Calu3 (cell line): ENCODE measurements at regions not wholly inside any gene's neighbourhood (a gene's known extent, or its start where the extent isn't known, plus 50 kb on each side); places are given as distances from the start of the nearest gene placed in this dataset.

Experiments
- BruUV-seq: library from RNA; stranded (reverse); fragments of 400-500 nt; replicated peaks from 2 replicates; lab custom pipeline; 2021; lab: Mats Ljungman, UMichigan
- CTCF ChIA-PET: fragments of 300-600 bp; sonication (Branson Sonifier 250); formaldehyde crosslinking; loops from one replicate; lab custom pipeline; 2022; ENCODE audit warnings: antibody characterized with exemption; lab: Charles Lee
- DNase-seq: peaks from one replicate; pipeline ENCODE4 v3.0.0; 2022
- H3K27ac Mint-ChIP-seq: one replicate; pipeline ENCODE4 v1.8.0; 2022; ENCODE audit warnings: mixed read lengths; ENCODE audit not compliant: unreplicated experiment
- H3K27me3 Mint-ChIP-seq: one replicate; pipeline ENCODE4 v1.8.0; 2022; ENCODE audit warnings: mixed read lengths; ENCODE audit not compliant: unreplicated experiment
- H3K36me3 Mint-ChIP-seq: one replicate; pipeline ENCODE4 v1.8.0; 2022; ENCODE audit warnings: mild to moderate bottlenecking, moderate library complexity, mixed read lengths; ENCODE audit not compliant: insufficient read depth, unreplicated experiment
- H3K4me1 Mint-ChIP-seq: one replicate; pipeline ENCODE4 v1.8.0; 2022; ENCODE audit warnings: mild to moderate bottlenecking, low read depth, mixed read lengths; ENCODE audit not compliant: unreplicated experiment
- H3K4me3 Mint-ChIP-seq: one replicate; pipeline ENCODE4 v1.8.0; 2022; ENCODE audit warnings: mild to moderate bottlenecking, low read depth, moderate library complexity, mixed read lengths; ENCODE audit not compliant: unreplicated experiment
- H3K9me3 Mint-ChIP-seq: one replicate; pipeline ENCODE4 v1.8.0; 2022; ENCODE audit warnings: low read depth, mixed read lengths; ENCODE audit not compliant: unreplicated experiment
- CTCF ChIP-seq: fragments of 200-600 bp; IDR thresholded peaks from one replicate; pipeline ENCODE4 v1.8.0; 2022; ENCODE audit warnings: antibody characterized with exemption; ENCODE audit not compliant: unreplicated experiment
- intact Hi-C: fragments of 100-400 bp; cut with micrococcal nuclease; formaldehyde crosslinking; loops from one replicate; pipeline ENCODE4 v1.10.0; 2022; ENCODE audit not compliant: unreplicated experiment

GRCh38 chr16:63216696-63217423 is 1180.6 kb upstream of the CDH8 start:
- no peaks in the 10 kb centered on the region for H3K4me1 Mint-ChIP-seq
- CTCF ChIA-PET = no interaction called here
- intact Hi-C loops = no loop called here
- no peak for TF ChIP-seq CTCF
- H3K9me3 Mint-ChIP-seq = peaks cover 12% of the 10 kb centered on the region
- no peaks in the 10 kb centered on the region for H3K36me3 Mint-ChIP-seq
- H3K4me3 Mint-ChIP-seq = no peak overlapping the region
- H3K27me3 Mint-ChIP-seq = no peaks in the 10 kb centered on the region
- no TSS peak for BruUV-seq
- DNase-seq = no peak
- H3K27ac Mint-ChIP-seq = no peak overlapping the region

GRCh38 chr16:63201851-63202250 is 1165.6 kb upstream of the CDH8 start:
- no peak for DNase-seq
- intact Hi-C loops = no loop called here
- CTCF ChIA-PET = no interaction called here
- no TSS peak for BruUV-seq
- Mint-ChIP-seq H3K27ac (no peak overlapping the region), H3K4me1 (no peaks in the 10 kb centered on the region), H3K4me3 (no peak overlapping the region), H3K36me3 (no peaks in the 10 kb centered on the region), H3K27me3 (no peaks in the 10 kb centered on the region), H3K9me3 (peaks cover 9% of the 10 kb centered on the region)
- no peak for TF ChIP-seq CTCF

DNA sequence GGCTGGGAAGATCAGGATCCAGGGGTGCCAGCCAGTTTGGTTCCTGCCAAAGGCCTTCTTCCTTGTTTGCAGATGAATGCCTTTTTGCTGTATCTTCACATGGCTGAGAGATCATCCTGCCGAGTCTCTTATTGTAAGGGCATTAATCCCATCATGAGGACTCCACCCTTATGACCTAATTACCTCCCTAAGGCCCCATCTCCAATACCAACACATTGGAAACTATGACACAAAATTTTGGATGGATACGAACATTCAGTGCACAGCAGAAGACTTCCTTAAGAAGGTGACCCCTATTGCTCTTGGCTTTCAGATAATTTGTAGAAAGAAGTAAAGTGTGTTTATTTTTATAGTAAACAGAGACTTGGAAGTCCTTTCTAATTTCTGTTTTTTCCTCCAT is 1164.7 kb upstream of the CDH8 start:
- H3K4me3 Mint-ChIP-seq = no peak overlapping the region
- H3K9me3 Mint-ChIP-seq = peaks cover 8% of the 10 kb centered on the region
- intact Hi-C loops = no loop called here
- H3K27ac Mint-ChIP-seq = no peak overlapping the region
- no peaks in the 10 kb centered on the region for H3K36me3 Mint-ChIP-seq
- no peaks in the 10 kb centered on the region for H3K4me1 Mint-ChIP-seq
- no peaks in the 10 kb centered on the region for H3K27me3 Mint-ChIP-seq
- TF ChIP-seq CTCF = no peak
- CTCF ChIA-PET = no interaction called here
- no TSS peak for BruUV-seq
- no peak for DNase-seq

DNA sequence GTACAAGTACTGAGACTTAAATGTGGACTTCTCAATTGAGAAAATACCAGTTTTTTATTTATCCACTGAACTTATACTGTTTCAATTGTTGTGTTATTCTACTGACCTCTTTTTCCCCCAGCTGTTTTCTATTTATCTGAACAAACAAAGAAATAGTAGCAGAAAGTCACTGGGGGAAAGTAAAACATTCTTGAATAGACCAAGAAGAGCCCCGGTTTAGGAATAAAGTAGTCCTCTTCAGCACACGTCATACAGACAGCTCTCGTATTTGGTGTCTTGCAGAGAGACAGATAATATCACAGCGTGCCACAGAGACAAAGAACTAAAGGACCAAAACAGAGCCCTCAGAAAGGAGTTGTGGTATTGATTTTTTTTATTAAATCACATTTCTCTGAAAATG is 1159.1 kb upstream of the CDH8 start:
- peaks cover 20% of the 10 kb centered on the region for H3K9me3 Mint-ChIP-seq
- no peaks in the 10 kb centered on the region for H3K4me1 Mint-ChIP-seq
- intact Hi-C loops = no loop called here
- no peaks in the 10 kb centered on the region for H3K27me3 Mint-ChIP-seq
- no peaks in the 10 kb centered on the region for H3K36me3 Mint-ChIP-seq
- no TSS peak for BruUV-seq
- no peak overlapping the region for H3K4me3 Mint-ChIP-seq
- no peak overlapping the region for H3K27ac Mint-ChIP-seq
- CTCF ChIA-PET = no interaction called here
- DNase-seq = no peak
- TF ChIP-seq CTCF = no peak
